IMR-90 (cell line): ENCODE measurements at regions not wholly inside any gene's neighbourhood (a gene's known extent, or its start where the extent isn't known, plus 50 kb on each side); places are given as distances from the start of the nearest gene placed in this dataset.

ENCODE experiments used
- ATAC-seq: fragments of 200-7000 bp; cut with Tn5 transposase; 2 replicates; pipeline ENCODE4 v1.9.1; 2020; ENCODE audit warnings: low read depth, mild to moderate bottlenecking, moderate library complexity
- BruUV-seq: library from RNA; stranded (reverse); fragments of 400-500 nt; replicated peaks from 2 replicates; lab custom pipeline; 2021; lab: Mats Ljungman, UMichigan
- CTCF ChIA-PET: fragments of 300-600 bp; formaldehyde crosslinking; extraction: SDS; loops from one replicate; lab custom pipeline; 2021; ENCODE audit warnings: antibody characterized with exemption; lab: Yijun Ruan, JAX
- POLR2A ChIA-PET: fragments of 300-600 bp; sonication (Branson Sonifier 250); formaldehyde crosslinking; loops from one replicate; lab custom pipeline; 2022; ENCODE audit warnings: antibody characterized with exemption; ENCODE audit not compliant: unreplicated experiment; lab: Charles Lee
- DNase-seq: peaks from one replicate; pipeline ENCODE4 v3.0.0; 2013
- H2AFZ ChIP-seq: replicated peaks from 2 replicates; pipeline ENCODE3; 2013; ENCODE audit warnings: low read length, mild to moderate bottlenecking; ENCODE audit not compliant: poor library complexity
- H2AK5ac ChIP-seq: 2 replicates; pipeline ENCODE4 v1.6.1; 2013; ENCODE audit warnings: low read depth, low read length, inconsistent platforms
- H2AK9ac ChIP-seq: replicated peaks from 2 replicates; pipeline ENCODE3; 2013; ENCODE audit warnings: mild to moderate bottlenecking, low read depth, low read length, moderate library complexity; ENCODE audit not compliant: poor library complexity
- H2BK120ac ChIP-seq: 2 replicates; pipeline ENCODE4 v1.6.1; 2013; ENCODE audit warnings: low read depth, low read length, inconsistent platforms
- H2BK15ac ChIP-seq: 3 replicates; pipeline ENCODE4 v1.6.1; 2013; ENCODE audit warnings: low read depth, low read length, inconsistent platforms
- H2BK20ac ChIP-seq: 2 replicates; pipeline ENCODE4 v1.6.1; 2013; ENCODE audit warnings: low read depth, mild to moderate bottlenecking, inconsistent platforms, low read length, moderate library complexity
- H2BK5ac ChIP-seq: 2 replicates; pipeline ENCODE4 v1.6.1; 2013; ENCODE audit warnings: mild to moderate bottlenecking, low read depth, low read length, inconsistent platforms; ENCODE audit not compliant: poor library complexity, severe bottlenecking
- H3K14ac ChIP-seq: replicated peaks from 2 replicates; pipeline ENCODE4 v1.6.1; 2013; ENCODE audit warnings: low read depth, low read length, inconsistent platforms
- H3K18ac ChIP-seq: 2 replicates; pipeline ENCODE4 v1.6.1; 2013; ENCODE audit warnings: low read depth, low read length, control low read depth
- H3K23ac ChIP-seq: 2 replicates; pipeline ENCODE4 v1.6.1; 2013; ENCODE audit warnings: low read depth, low read length, inconsistent platforms
- H3K27ac ChIP-seq: 2 replicates; pipeline ENCODE4 v1.5.1; 2013; ENCODE audit warnings: mild to moderate bottlenecking, control low read depth, low read length; ENCODE audit not compliant: insufficient read depth
- H3K27me3 ChIP-seq: 2 replicates; pipeline ENCODE4 v1.6.1; 2013; ENCODE audit warnings: low read length; ENCODE audit not compliant: control insufficient read depth, insufficient read depth
- H3K36me3 ChIP-seq: 2 replicates; pipeline ENCODE4 v1.6.1; 2013; ENCODE audit warnings: low read length, mixed read lengths; ENCODE audit not compliant: control insufficient read depth, insufficient read depth
- H3K4ac ChIP-seq: 2 replicates; pipeline ENCODE4 v1.6.1; 2013; ENCODE audit warnings: low read depth, low read length, inconsistent platforms
- H3K4me1 ChIP-seq: 2 replicates; pipeline ENCODE4 v1.6.1; 2013; ENCODE audit warnings: low read length, mixed read lengths; ENCODE audit not compliant: control insufficient read depth, insufficient read depth
- H3K4me2 ChIP-seq: 2 replicates; pipeline ENCODE4 v1.6.1; 2013; ENCODE audit warnings: low read depth, mild to moderate bottlenecking, control low read depth, low read length, moderate library complexity
- H3K4me3 ChIP-seq: 2 replicates; pipeline ENCODE4 v1.5.1; 2013; ENCODE audit warnings: low read depth, mild to moderate bottlenecking, control low read depth, low read length, moderate library complexity; ENCODE audit not compliant: insufficient read depth
- H3K56ac ChIP-seq: 2 replicates; pipeline ENCODE4 v1.6.1; 2013; ENCODE audit warnings: low read length, inconsistent platforms; ENCODE audit not compliant: insufficient read depth; ENCODE audit errors: extremely low read depth
- H3K79me1 ChIP-seq, 2 experiments: 2 replicates each; pipeline ENCODE4 v1.6.1; 2013; ENCODE audit warnings: low read length in 2 of 2, inconsistent platforms in 1 of 2, low read depth in 1 of 2
- H3K9ac ChIP-seq: 2 replicates; pipeline ENCODE4 v1.6.1; 2013; ENCODE audit warnings: low read depth, low read length, control low read depth
- H3K9me1 ChIP-seq: 2 replicates; pipeline ENCODE4 v1.6.1; 2013; ENCODE audit warnings: low read length, inconsistent platforms; ENCODE audit not compliant: insufficient read depth
- H3K9me3 ChIP-seq: 2 replicates; pipeline ENCODE4 v1.6.1; 2013; ENCODE audit warnings: low read length; ENCODE audit not compliant: control insufficient read depth, insufficient read depth
- H4K20me1 ChIP-seq: 2 replicates; pipeline ENCODE4 v1.6.1; 2013; ENCODE audit warnings: low read length, inconsistent platforms; ENCODE audit not compliant: insufficient read depth
- H4K5ac ChIP-seq: 2 replicates; pipeline ENCODE4 v1.6.1; 2013; ENCODE audit warnings: mild to moderate bottlenecking, low read depth, low read length, control low read depth
- H4K8ac ChIP-seq, 2 experiments: 2 replicates each; pipeline ENCODE4 v1.6.1; 2013; ENCODE audit warnings: low read depth in 2 of 2, low read length in 2 of 2, control low read depth in 1 of 2, inconsistent platforms in 1 of 2
- H4K91ac ChIP-seq: 2 replicates; pipeline ENCODE4 v1.6.1; 2013; ENCODE audit warnings: low read depth, low read length, inconsistent platforms; ENCODE audit not compliant: insufficient read depth
- CEBPB ChIP-seq: IDR thresholded peaks from 2 replicates; pipeline ENCODE4 v1.6.1; 2012; ENCODE audit warnings: low read depth, low read length, improper control_type of control experiment
- FOS ChIP-seq: fragments of 150-350 bp; IDR thresholded peaks from 2 replicates; pipeline ENCODE4 v1.6.1; 2016; ENCODE audit warnings: low read depth, low read length
- RCOR1 ChIP-seq: IDR thresholded peaks from 2 replicates; pipeline ENCODE4 v1.6.1; 2012; ENCODE audit warnings: mild to moderate bottlenecking, low read length, improper control_type of control experiment; ENCODE audit not compliant: insufficient replicate concordance
- SMC3 ChIP-seq: fragments of 150-350 bp; IDR thresholded peaks from 2 replicates; pipeline ENCODE4 v1.6.1; 2016; ENCODE audit warnings: low read depth, mild to moderate bottlenecking, antibody characterized with exemption, low read length, moderate library complexity
- dilution Hi-C: fragments of 300-500 bp; cut with HindIII; formaldehyde crosslinking; loops from one replicate; pipeline ENCODE4 v1.14.3; 2018; ENCODE audit warnings: low sequenced_read_pairs; ENCODE audit not compliant: unreplicated experiment
- in situ Hi-C: fragments of 300-500 bp; cut with MboI; formaldehyde crosslinking; loops from 3 replicates; pipeline ENCODE4 v1.14.3; 2019; ENCODE audit warnings: low sequenced_read_pairs, inconsistent platforms, mixed read lengths
- intact Hi-C: fragments of 100-400 bp; cut with micrococcal nuclease; formaldehyde crosslinking; loops from 2 replicates; pipeline ENCODE4 v1.10.0; 2022
- TF ChIP-seq, protein P1 (sequence below): conservative IDR thresholded peaks from 2 replicates; pipeline ENCODE4 v1.5.1; 2012; ENCODE audit warnings: mild to moderate bottlenecking, low read depth, low read length, improper control_type of control experiment

DNA sequence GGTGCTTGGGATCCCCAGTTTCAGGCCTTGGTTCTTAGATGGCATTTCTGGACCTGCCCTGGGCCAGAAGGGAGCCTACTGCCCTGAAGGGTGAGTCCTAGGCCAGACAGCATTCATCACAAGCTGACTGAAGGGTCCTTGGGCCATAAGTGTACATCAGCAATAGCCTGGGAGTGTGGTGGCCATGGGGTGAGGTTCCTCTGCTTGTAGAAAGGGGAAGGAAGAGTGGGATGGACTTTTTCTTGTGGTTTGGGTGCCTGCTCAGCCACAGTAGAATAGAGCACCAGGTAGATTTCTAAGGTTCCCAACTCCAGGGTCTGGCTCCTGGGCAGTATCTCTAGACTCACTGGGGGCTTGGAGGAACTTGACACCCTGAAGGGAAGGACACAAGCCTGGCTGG, 95.2 kb upstream of the PHF24 start:
- Histone ChIP-seq H3K36me3 (no peaks in the 10 kb centered on the region), H2BK15ac (no peak overlapping the region), H3K27ac (no peak overlapping the region), H3K4me3 (no peak overlapping the region), H3K9me3 (no peaks in the 10 kb centered on the region; the same call in 1 of the 2 replicates), H3K27me3 (no peaks in the 10 kb centered on the region; the same call in 1 of the 2 replicates), H2BK120ac (no peak overlapping the region), H3K79me1 (no peaks in the 10 kb centered on the region), H2BK5ac (no peak overlapping the region), H4K20me1 (no peaks in the 10 kb centered on the region), H3K14ac (no peak overlapping the region), H3K4ac (no peak overlapping the region), H3K4me2 (no peak overlapping the region), H2AFZ (no peak overlapping the region), H4K91ac (no peak overlapping the region), H3K9ac (no peak overlapping the region), H4K8ac (no peak overlapping the region), H3K9me1 (no peaks in the 10 kb centered on the region), H2BK20ac (no peak overlapping the region), H2AK5ac (no peak overlapping the region), H3K23ac (no peak overlapping the region), H4K5ac (no peak overlapping the region), H3K4me1 (no peaks in the 10 kb centered on the region), H3K18ac (no peak overlapping the region), H2AK9ac (no peak overlapping the region), H3K56ac (no peak overlapping the region)
- BruUV-seq, result no TSS peak
- DNase-seq (no peak), ATAC-seq (no peak)
- in situ Hi-C loops, result no loop called here
- TF ChIP-seq FOS (no peak), RCOR1 (no peak), SMC3 (no peak), CEBPB (no peak)
- TF ChIP-seq, protein P1, sequence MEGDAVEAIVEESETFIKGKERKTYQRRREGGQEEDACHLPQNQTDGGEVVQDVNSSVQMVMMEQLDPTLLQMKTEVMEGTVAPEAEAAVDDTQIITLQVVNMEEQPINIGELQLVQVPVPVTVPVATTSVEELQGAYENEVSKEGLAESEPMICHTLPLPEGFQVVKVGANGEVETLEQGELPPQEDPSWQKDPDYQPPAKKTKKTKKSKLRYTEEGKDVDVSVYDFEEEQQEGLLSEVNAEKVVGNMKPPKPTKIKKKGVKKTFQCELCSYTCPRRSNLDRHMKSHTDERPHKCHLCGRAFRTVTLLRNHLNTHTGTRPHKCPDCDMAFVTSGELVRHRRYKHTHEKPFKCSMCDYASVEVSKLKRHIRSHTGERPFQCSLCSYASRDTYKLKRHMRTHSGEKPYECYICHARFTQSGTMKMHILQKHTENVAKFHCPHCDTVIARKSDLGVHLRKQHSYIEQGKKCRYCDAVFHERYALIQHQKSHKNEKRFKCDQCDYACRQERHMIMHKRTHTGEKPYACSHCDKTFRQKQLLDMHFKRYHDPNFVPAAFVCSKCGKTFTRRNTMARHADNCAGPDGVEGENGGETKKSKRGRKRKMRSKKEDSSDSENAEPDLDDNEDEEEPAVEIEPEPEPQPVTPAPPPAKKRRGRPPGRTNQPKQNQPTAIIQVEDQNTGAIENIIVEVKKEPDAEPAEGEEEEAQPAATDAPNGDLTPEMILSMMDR, result no peak
- ChIA-PET POLR2A (no interaction called here), CTCF (no interaction called here)
- dilution Hi-C loops, result no loop called here
- intact Hi-C loops, result no loop called here
